T-helper 17 cell (primary cell): ENCODE measurements at regions not wholly inside any gene's neighbourhood (a gene's known extent, or its start where the extent isn't known, plus 50 kb on each side); places are given as distances from the start of the nearest gene placed in this dataset.
"Not testable (repeated sequence)": the region's sequence is repeated elsewhere in the genome, so short reads cannot be mapped to it uniquely, and the experiment has no call there.

Source experiments
- ATAC-seq: fragments of 150-1000 bp; cut with Tn5 transposase; 2 replicates; pipeline ENCODE4 v1.10.0; 2021; ENCODE audit warnings: mild to moderate bottlenecking, moderate library complexity
- DNase-seq, 3 donors: peaks; one replicate each; pipeline versions ENCODE4 v3.0.0 to v3.0.0-alpha.2; 2020 to 2021
- H3K9me3 ChIP-seq: one replicate; pipeline ENCODE4 v1.7.0; 2013; ENCODE audit warnings: low read length, mild to moderate bottlenecking; ENCODE audit not compliant: control insufficient read depth, poor library complexity, severe bottlenecking
- H3K27ac Mint-ChIP-seq: one replicate; pipeline ENCODE4 v1.8.0; 2022; ENCODE audit warnings: mild to moderate bottlenecking, moderate library complexity, mixed read lengths
- H3K27me3 Mint-ChIP-seq: one replicate; pipeline ENCODE4 v1.8.0; 2022; ENCODE audit warnings: mixed read lengths
- H3K36me3 Mint-ChIP-seq: one replicate; pipeline ENCODE4 v1.8.0; 2022; ENCODE audit warnings: low read depth, mixed read lengths
- H3K4me1 Mint-ChIP-seq: one replicate; pipeline ENCODE4 v1.8.0; 2022; ENCODE audit warnings: mild to moderate bottlenecking, mixed read lengths
- H3K4me3 Mint-ChIP-seq: one replicate; pipeline ENCODE4 v1.8.0; 2022; ENCODE audit warnings: mild to moderate bottlenecking, moderate library complexity, mixed read lengths

DNA sequence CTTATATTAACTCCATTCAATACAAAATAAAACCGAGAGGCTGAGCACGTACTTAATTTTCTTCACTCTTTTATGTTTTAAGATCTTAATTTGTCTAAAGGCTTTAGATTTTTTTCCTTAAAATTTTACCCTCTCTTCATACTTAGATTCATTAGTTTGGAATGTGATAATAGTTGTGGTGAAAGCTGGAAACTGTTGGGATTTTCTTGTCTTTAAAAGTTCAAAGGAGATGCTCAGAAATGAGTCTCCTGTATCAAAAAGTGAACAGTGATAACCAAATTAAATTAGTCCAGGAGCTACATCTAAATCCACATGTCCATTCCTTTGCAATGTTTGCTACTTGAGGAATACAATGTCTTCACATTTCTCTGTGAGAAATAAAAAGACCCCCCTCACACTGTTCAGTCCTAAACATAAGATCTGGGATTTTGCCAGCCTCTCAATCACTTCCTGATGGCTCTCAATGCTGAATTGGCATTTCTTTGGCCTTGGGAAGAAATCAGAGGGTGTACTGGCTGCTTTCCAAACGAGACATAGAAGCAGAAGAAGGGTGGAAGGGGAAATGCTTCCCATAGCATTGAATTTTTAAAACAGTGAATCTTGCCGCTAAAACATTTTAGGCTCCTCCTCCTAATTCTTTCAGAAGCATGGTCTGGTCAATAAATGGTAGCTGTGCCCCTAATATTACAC, 245.0 kb downstream of the SHOX2 start:
- H3K27me3 Mint-ChIP-seq, result no peaks in the 10 kb centered on the region

DNA sequence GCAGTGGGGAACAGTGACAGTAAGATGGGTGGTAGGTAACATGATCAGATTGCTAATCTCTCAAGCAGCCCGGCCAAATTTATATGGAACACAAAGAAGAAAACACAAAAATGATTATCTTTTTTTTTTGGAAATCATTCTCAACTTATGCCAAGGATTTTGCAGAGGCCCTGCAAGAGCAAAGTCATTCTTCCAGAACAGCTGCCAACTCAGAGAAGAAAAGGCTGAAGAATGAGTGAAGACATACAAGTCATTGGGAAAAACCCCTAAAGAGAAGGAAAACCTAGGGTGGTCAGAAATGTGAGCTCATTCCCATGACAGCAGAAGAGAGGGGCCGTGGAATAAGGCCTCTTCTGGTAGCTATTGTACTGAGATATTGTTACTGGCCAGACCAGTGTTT, 246.7 kb downstream of the SHOX2 start:
- Mint-ChIP-seq H3K4me1 (no peaks in the 10 kb centered on the region), H3K27me3 (no peaks in the 10 kb centered on the region), H3K27ac (no peak overlapping the region), H3K4me3 (no peak overlapping the region), H3K36me3 (no peaks in the 10 kb centered on the region)
- no peaks in the 10 kb centered on the region for H3K9me3 ChIP-seq
- ATAC-seq (no peak), DNase-seq (no peak)

More for the DNA sequence above, 245.0 kb downstream of the SHOX2 start:
- Mint-ChIP-seq H3K36me3 (no peaks in the 10 kb centered on the region), H3K27ac (no peak overlapping the region), H3K4me1 (no peaks in the 10 kb centered on the region), H3K4me3 (no peak overlapping the region)
- no peak for ATAC-seq
- DNase-seq, result no peak
- H3K9me3 ChIP-seq, result no peaks in the 10 kb centered on the region

GRCh38 chr3:157858821-157859220, 247.4 kb downstream of the SHOX2 start:
- no peaks in the 10 kb centered on the region for H3K4me1 Mint-ChIP-seq
- DNase-seq, result no peak
- no peak overlapping the region for H3K4me3 Mint-ChIP-seq
- no peaks in the 10 kb centered on the region for H3K36me3 Mint-ChIP-seq
- ATAC-seq, result no peak
- H3K9me3 ChIP-seq, result no peaks in the 10 kb centered on the region
- no peaks in the 10 kb centered on the region for H3K27me3 Mint-ChIP-seq
- no peak overlapping the region for H3K27ac Mint-ChIP-seq

- no peak for ATAC-seq
- no peak overlapping the region for H3K27ac Mint-ChIP-seq
- no peaks in the 10 kb centered on the region for H3K27me3 Mint-ChIP-seq
- no peak overlapping the region for H3K4me3 Mint-ChIP-seq
- no peaks in the 10 kb centered on the region for H3K9me3 ChIP-seq
- no peaks in the 10 kb centered on the region for H3K4me1 Mint-ChIP-seq
- no peak for DNase-seq
- H3K36me3 Mint-ChIP-seq, result no peaks in the 10 kb centered on the region
Observed at GRCh38 chr3:157857440-157857839, 248.8 kb downstream of the SHOX2 start.

DNA sequence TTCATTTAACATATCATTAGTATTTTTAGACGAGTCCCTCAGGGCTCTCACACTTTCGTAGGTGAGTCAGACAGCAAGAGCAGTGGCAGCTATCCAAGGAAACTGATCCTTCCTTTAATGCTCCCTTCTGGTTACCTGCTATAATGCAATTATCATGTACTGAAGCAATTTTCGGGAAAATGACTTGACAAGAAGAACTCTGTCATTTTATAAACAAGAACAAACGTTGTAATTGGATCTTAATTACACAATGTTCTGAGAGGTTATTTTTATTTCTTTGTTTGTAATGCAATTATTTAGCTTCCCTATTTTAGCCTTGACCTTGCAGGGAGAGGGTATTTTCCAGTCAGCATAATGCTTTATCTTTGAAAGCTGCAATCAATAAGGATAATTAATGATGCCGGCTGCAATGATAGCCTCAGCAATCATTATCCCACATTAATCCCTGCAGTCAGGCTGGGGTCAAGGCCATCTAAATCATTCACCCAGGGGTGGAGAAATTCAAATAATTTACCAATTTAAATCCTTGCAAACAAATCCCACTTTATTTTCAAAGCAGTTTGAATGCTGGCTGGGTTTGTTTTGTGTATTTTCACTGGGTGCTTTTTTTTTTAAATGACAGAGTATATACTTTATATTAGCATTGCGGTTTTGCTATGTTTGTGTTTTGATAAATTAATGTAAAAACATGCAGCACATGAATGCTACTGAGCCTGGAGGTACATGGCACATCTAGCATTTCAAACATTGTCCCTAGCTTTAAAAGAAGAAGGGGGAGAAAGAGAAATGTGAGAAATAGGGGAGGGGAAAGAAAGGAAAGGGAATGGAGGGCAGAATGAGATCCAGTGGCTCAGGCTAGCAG, 249.9 kb downstream of the SHOX2 start:
- no peak overlapping the region for H3K4me3 Mint-ChIP-seq
- H3K9me3 ChIP-seq, result no peaks in the 10 kb centered on the region
- H3K27me3 Mint-ChIP-seq, result no peaks in the 10 kb centered on the region
- no peak overlapping the region for H3K27ac Mint-ChIP-seq
- DNase-seq, result no peak
- ATAC-seq, result no peak
- no peaks in the 10 kb centered on the region for H3K36me3 Mint-ChIP-seq
- H3K4me1 Mint-ChIP-seq, result no peaks in the 10 kb centered on the region

- ATAC-seq, H3K36me3 Mint-ChIP-seq, H3K9me3 ChIP-seq, H3K27me3 Mint-ChIP-seq, H3K4me1 Mint-ChIP-seq, H3K27ac Mint-ChIP-seq, H3K4me3 Mint-ChIP-seq, DNase-seq: not testable (repeated sequence)
Observed at GRCh38 chr3:157845839-157846238, 260.4 kb downstream of the SHOX2 start.

- H3K9me3 ChIP-seq, result no peaks in the 10 kb centered on the region
- H3K27me3 Mint-ChIP-seq, result no peaks in the 10 kb centered on the region
- no peaks in the 10 kb centered on the region for H3K36me3 Mint-ChIP-seq
- H3K27ac Mint-ChIP-seq, result no peak overlapping the region
- ATAC-seq (no peak), DNase-seq (no peak)
- H3K4me1 Mint-ChIP-seq, result no peaks in the 10 kb centered on the region
- H3K4me3 Mint-ChIP-seq, result no peak overlapping the region
Observed at GRCh38 chr3:157844800-157845565, 261.2 kb downstream of the SHOX2 start.

GRCh38 chr3:157844216-157844615, 262.0 kb downstream of the SHOX2 start:
- Mint-ChIP-seq H3K27me3 (no peaks in the 10 kb centered on the region), H3K4me3 (no peak overlapping the region), H3K27ac (no peak overlapping the region), H3K4me1 (no peaks in the 10 kb centered on the region), H3K36me3 (no peaks in the 10 kb centered on the region)
- ATAC-seq, result no peak
- H3K9me3 ChIP-seq, result no peaks in the 10 kb centered on the region
- no peak for DNase-seq

DNA sequence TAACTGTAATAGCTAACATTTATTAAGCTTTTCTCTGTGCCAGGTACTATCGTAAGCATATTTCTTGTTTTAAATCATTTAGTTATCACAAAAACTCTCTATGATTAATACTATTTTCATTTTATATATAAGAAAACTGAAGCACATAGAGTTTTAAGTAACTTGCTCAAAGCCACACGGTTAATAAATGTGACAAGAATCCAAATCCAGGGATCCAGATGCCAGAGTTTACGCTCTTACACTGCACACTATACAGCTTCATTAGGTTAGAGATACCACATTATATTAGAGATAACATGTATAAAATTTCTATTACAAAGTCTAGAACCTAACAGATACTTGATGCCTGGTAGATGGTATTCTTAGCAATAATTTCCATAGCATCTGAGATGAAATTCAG, 265.2 kb downstream of the SHOX2 start:
- no peaks in the 10 kb centered on the region for H3K4me1 Mint-ChIP-seq
- no peak overlapping the region for H3K27ac Mint-ChIP-seq
- no peak overlapping the region for H3K4me3 Mint-ChIP-seq
- H3K27me3 Mint-ChIP-seq, result no peaks in the 10 kb centered on the region
- no peaks in the 10 kb centered on the region for H3K36me3 Mint-ChIP-seq
- ATAC-seq (no peak), DNase-seq (no peak)
- H3K9me3 ChIP-seq, result no peaks in the 10 kb centered on the region

GRCh38 chr3:157840564-157840963, 265.7 kb downstream of the SHOX2 start:
- Mint-ChIP-seq H3K4me1 (no peaks in the 10 kb centered on the region), H3K4me3 (no peak overlapping the region), H3K27ac (no peak overlapping the region)

DNA sequence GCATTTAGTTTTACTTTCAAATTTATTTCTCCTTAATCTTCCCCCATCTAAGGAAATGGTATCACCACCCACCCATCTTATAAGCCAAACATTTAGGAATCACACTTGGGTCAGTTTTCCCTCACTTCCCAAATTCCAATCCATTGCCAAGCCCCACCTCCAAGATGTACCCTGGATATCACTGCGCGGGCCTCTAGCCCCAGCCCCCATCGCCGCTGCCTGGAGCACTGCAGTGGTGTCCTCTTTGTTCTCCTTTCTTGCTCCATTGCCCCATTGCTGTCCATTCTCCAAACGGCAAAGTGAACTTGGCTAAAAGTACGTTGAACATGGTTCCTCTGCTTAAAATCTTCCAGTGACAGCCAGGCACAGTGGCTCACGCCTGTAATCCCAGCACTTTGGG, 267.8 kb downstream of the SHOX2 start:
- H3K9me3 ChIP-seq, result no peaks in the 10 kb centered on the region
- no peak overlapping the region for H3K27ac Mint-ChIP-seq
- ATAC-seq, result no peak
- no peaks in the 10 kb centered on the region for H3K36me3 Mint-ChIP-seq
- no peaks in the 10 kb centered on the region for H3K4me1 Mint-ChIP-seq
- no peaks in the 10 kb centered on the region for H3K27me3 Mint-ChIP-seq
- no peak for DNase-seq
- H3K4me3 Mint-ChIP-seq, result no peak overlapping the region

More at GRCh38 chr3:157840564-157840963, 265.7 kb downstream of the SHOX2 start:
- H3K36me3 Mint-ChIP-seq, result no peaks in the 10 kb centered on the region
- no peaks in the 10 kb centered on the region for H3K27me3 Mint-ChIP-seq
- ATAC-seq, result no peak
- DNase-seq, result no peak
- no peaks in the 10 kb centered on the region for H3K9me3 ChIP-seq

- H3K36me3 Mint-ChIP-seq, result no peaks in the 10 kb centered on the region
- H3K27ac Mint-ChIP-seq, result no peak overlapping the region
- no peak for ATAC-seq
Observed at GRCh38 chr3:157837336-157837735, 268.9 kb downstream of the SHOX2 start.

DNA sequence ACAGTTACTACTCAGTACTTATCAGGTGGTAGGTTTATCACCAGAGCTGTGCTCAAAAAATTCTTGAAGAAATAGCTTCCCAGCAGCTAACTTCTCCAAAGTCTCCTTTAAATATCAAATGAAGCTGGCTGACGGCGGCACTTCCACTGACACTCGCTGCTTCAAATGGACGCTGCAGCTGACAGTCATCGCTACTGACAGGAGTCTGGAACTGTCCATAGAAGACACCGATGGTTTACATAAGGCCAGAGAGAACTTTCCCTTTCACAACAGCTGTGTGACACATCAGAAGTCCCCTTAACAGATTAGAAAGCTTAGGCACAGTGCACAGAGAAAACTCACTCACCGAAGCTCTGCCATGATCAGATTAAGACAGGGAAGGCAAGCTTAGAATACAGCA, 270.2 kb downstream of the SHOX2 start:
- Mint-ChIP-seq H3K27ac (no peak overlapping the region), H3K4me1 (no peaks in the 10 kb centered on the region), H3K27me3 (no peaks in the 10 kb centered on the region), H3K36me3 (no peaks in the 10 kb centered on the region), H3K4me3 (no peak overlapping the region)
- no peak for DNase-seq
- no peak for ATAC-seq
- no peaks in the 10 kb centered on the region for H3K9me3 ChIP-seq

More at GRCh38 chr3:157837336-157837735, 268.9 kb downstream of the SHOX2 start:
- no peak for DNase-seq
- no peaks in the 10 kb centered on the region for H3K4me1 Mint-ChIP-seq
- H3K9me3 ChIP-seq, result no peaks in the 10 kb centered on the region
- no peaks in the 10 kb centered on the region for H3K27me3 Mint-ChIP-seq
- H3K4me3 Mint-ChIP-seq, result no peak overlapping the region
